ENCODE measurements at regions not wholly inside any gene's neighbourhood (a gene's known extent, or its start where the extent isn't known, plus 50 kb on each side); places are given as distances from the start of the nearest gene placed in this dataset.

GRCh38 chr4:124810827-124811226 lies 98.3 kb upstream of the ANKRD50 start:
- Mint-ChIP-seq H3K36me3 (no peaks in the 10 kb centered on the region), H3K4me1 (no peaks in the 10 kb centered on the region), H3K27me3 (ENCODE audit: low read depth in 3 of 3) (no peaks in the 10 kb centered on the region), H3K4me3 (no peak overlapping the region), H3K9me3 (peaks cover 6 to 12% (median 8%) of the 10 kb centered on the region in 7 donors), H3K27ac (no peak overlapping the region)
- intact Hi-C loops (cut with micrococcal nuclease), result no loop called here
- peaks cover 13 to 19% of the 10 kb centered on the region in 2 donors for H3K9me3 ChIP-seq (replicated peaks in 1 of 2; ENCODE audit: control insufficient read depth in 1 of 2, insufficient read depth in 1 of 2, low read length in 2 of 2)
- H3K79me2 ChIP-seq (ENCODE audit: insufficient read depth, low read length), result no peaks in the 10 kb centered on the region
- H2AFZ ChIP-seq (ENCODE audit: insufficient read depth, low read depth, low read length, poor library complexity, severe bottlenecking), result no peak overlapping the region
- TF ChIP-seq CTCF (IDR thresholded peaks at IDR 0.05), result no peak
- H3K27me3 ChIP-seq (ENCODE audit: control insufficient read depth in 2 of 2, insufficient read depth in 2 of 2, low read length in 2 of 2), result no peaks in the 10 kb centered on the region
- H3K4me1 ChIP-seq (ENCODE audit: control insufficient read depth in 1 of 2, insufficient read depth in 2 of 2, low read length in 2 of 2), result no peaks in the 10 kb centered on the region
- no peak overlapping the region for H3K27ac ChIP-seq (ENCODE audit: low read depth in 1 of 2, low read length in 2 of 2)
- no peak overlapping the region for H3K9ac ChIP-seq (ENCODE audit: insufficient read depth, low read length, poor library complexity, severe bottlenecking)
- H3K4me3 ChIP-seq (replicated peaks in 1 of 3; ENCODE audit: low read depth in 2 of 3, low read length in 3 of 3), result no peak overlapping the region
- no peak overlapping the region for H3K4me2 ChIP-seq (replicated peaks; ENCODE audit: extremely low read depth, low read length, poor library complexity, severe bottlenecking)
- H4K20me1 ChIP-seq (ENCODE audit: insufficient read depth, low read length), result no peaks in the 10 kb centered on the region
- H3K36me3 ChIP-seq (replicated peaks in 1 of 2; ENCODE audit: control insufficient read depth in 1 of 2, insufficient read depth in 2 of 2, low read length in 2 of 2), result no peaks in the 10 kb centered on the region
- DNase-seq, result no peak

GRCh38 chr4:124807421-124807820 lies 94.9 kb upstream of the ANKRD50 start:
- Histone ChIP-seq H3K4me3 (replicated peaks in 1 of 3; ENCODE audit: low read depth in 2 of 3, low read length in 3 of 3) (no peak overlapping the region), H2AFZ (ENCODE audit: insufficient read depth, low read depth, low read length, poor library complexity, severe bottlenecking) (no peak overlapping the region), H3K27me3 (ENCODE audit: control insufficient read depth in 2 of 2, insufficient read depth in 2 of 2, low read length in 2 of 2) (no peaks in the 10 kb centered on the region), H3K36me3 (replicated peaks in 1 of 2; ENCODE audit: control insufficient read depth in 1 of 2, insufficient read depth in 2 of 2, low read length in 2 of 2) (no peaks in the 10 kb centered on the region), H3K27ac (ENCODE audit: low read depth in 1 of 2, low read length in 2 of 2) (no peak overlapping the region), H3K9me3 (replicated peaks in 1 of 2; ENCODE audit: control insufficient read depth in 1 of 2, insufficient read depth in 1 of 2, low read length in 2 of 2) (peaks cover 3 to 20% of the 10 kb centered on the region in 2 donors), H3K4me1 (ENCODE audit: control insufficient read depth in 1 of 2, insufficient read depth in 2 of 2, low read length in 2 of 2) (no peaks in the 10 kb centered on the region), H3K4me2 (replicated peaks; ENCODE audit: extremely low read depth, low read length, poor library complexity, severe bottlenecking) (no peak overlapping the region), H3K79me2 (ENCODE audit: insufficient read depth, low read length) (no peaks in the 10 kb centered on the region), H3K9ac (ENCODE audit: insufficient read depth, low read length, poor library complexity, severe bottlenecking) (no peak overlapping the region), H4K20me1 (ENCODE audit: insufficient read depth, low read length) (no peaks in the 10 kb centered on the region)
- TF ChIP-seq CTCF (IDR thresholded peaks at IDR 0.05), result no peak
- Mint-ChIP-seq H3K36me3 (no peaks in the 10 kb centered on the region), H3K27me3 (ENCODE audit: low read depth in 3 of 3) (no peaks in the 10 kb centered on the region), H3K27ac (no peak overlapping the region), H3K4me3 (no peak overlapping the region), H3K4me1 (no peaks in the 10 kb centered on the region), H3K9me3 (peaks cover 4 to 15% (median 7%) of the 10 kb centered on the region in 7 donors)
- intact Hi-C loops (cut with micrococcal nuclease), result no loop called here
- no peak for DNase-seq
- WGBS (ENCODE audit: insufficient coverage), result 64% methylated on average over 1 of the region's 1 CpG
